Colonic mucosa (tissue), 4 donors: ENCODE measurements at regions not wholly inside any gene's neighbourhood (a gene's known extent, or its start where the extent isn't known, plus 50 kb on each side); places are given as distances from the start of the nearest gene placed in this dataset.

Experiments used
- DNase-seq: peaks from one replicate; pipeline ENCODE4 v3.0.0-alpha.2; 2020
- H3K27ac ChIP-seq: fragments of 200-600 bp; one replicate; pipeline ENCODE4 v1.8.0; 2021
- H3K27me3 ChIP-seq: fragments of 200-600 bp; one replicate; pipeline ENCODE4 v1.8.0; 2021
- H3K36me3 ChIP-seq: fragments of 200-600 bp; one replicate; pipeline ENCODE4 v1.8.0; 2021
- H3K4me1 ChIP-seq: fragments of 200-600 bp; one replicate; pipeline ENCODE4 v1.8.0; 2021; ENCODE audit warnings: mild to moderate bottlenecking
- H3K4me3 ChIP-seq: fragments of 200-600 bp; one replicate; pipeline ENCODE4 v1.8.0; 2021
- H3K9ac ChIP-seq, 2 donors: one replicate each; pipeline ENCODE4 v1.7.0; 2013; ENCODE audit warnings: control low read depth in 2 of 2, low read depth in 2 of 2, low read length in 2 of 2
- H3K9me3 ChIP-seq: fragments of 200-600 bp; one replicate; pipeline ENCODE4 v1.8.0; 2021
- CTCF ChIP-seq: fragments of 200-600 bp; IDR thresholded peaks from one replicate; pipeline ENCODE4 v1.8.0; 2022; ENCODE audit warnings: antibody characterized with exemption, mild to moderate bottlenecking
- intact Hi-C: fragments of 100-400 bp; cut with DNase I; formaldehyde crosslinking; loops from one replicate; pipeline ENCODE4 v1.14.1; 2022
- donor health status: healthy.
- donor health status: DM: no; HTN: no; CAD: no.
- donor health status: DM: no; HTN: no; CAD: no.

DNA sequence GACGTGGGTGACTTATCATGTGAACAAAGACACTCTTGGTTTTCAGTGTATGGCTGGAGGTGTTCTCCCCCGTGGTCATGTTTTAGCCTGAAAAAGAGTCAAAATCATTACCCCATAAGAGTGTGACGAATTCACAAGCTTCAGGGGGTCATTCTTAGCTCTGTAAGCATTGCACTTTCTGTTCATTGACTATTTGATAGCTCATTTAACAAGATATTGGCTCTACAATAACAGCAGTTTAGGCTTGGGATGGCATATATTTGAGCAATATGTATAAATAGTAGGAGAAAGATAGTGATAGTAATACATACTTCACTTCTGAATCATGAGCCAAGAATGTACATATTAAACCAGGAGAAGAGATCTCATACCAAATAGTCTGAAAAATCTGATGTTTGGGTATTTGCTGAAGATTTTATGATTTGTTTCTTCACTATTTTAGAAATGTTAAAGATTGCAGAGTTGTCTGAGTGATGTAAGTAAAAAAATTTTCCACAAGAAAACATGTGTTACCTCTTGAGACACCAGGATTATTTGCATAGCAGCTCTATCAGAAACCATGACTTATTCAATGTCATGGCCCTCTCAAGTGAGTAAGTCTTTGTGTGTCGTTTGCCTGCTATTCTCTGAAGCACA lies 996.0 kb downstream of the OTOL1 start:
- no peak overlapping the region for H3K4me3 ChIP-seq
- intact Hi-C loops, result no loop called here
- DNase-seq, result no peak
- no peak overlapping the region for H3K9ac ChIP-seq
- no peak overlapping the region for H3K27ac ChIP-seq
- H3K36me3 ChIP-seq, result no peaks in the 10 kb centered on the region
- H3K27me3 ChIP-seq, result no peaks in the 10 kb centered on the region
- no peaks in the 10 kb centered on the region for H3K9me3 ChIP-seq
- TF ChIP-seq CTCF, result no peak
- no peaks in the 10 kb centered on the region for H3K4me1 ChIP-seq

DNA sequence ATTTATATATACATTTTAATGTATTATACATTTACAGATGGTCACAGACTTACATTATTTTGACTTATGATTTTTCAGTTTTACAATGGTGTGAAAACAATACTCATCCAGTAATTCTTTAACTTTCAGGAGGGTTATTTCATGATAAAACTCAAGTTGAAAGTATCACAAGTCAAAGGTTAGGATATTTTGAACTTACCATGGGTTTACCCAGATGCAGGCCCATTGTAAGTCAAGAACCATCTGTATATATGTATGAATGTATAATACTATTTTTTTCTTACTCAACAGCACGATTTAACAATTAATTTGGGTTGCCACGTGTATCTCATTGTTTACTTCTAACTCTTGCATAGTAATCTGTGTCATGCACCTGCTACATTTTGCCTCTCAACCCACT lies 1002.0 kb downstream of the OTOL1 start:
- Histone ChIP-seq H3K9me3 (no peaks in the 10 kb centered on the region), H3K27ac (no peak overlapping the region), H3K36me3 (no peaks in the 10 kb centered on the region), H3K4me3 (no peak overlapping the region), H3K4me1 (no peaks in the 10 kb centered on the region), H3K27me3 (no peaks in the 10 kb centered on the region), H3K9ac (no peak overlapping the region)
- TF ChIP-seq CTCF, result no peak
- intact Hi-C loops, result no loop called here
- no peak for DNase-seq

- no peaks in the 10 kb centered on the region for H3K36me3 ChIP-seq
- no peaks in the 10 kb centered on the region for H3K4me1 ChIP-seq
- TF ChIP-seq CTCF, result no peak
- H3K4me3 ChIP-seq, result no peak overlapping the region
- intact Hi-C loops, result no loop called here
- H3K27me3 ChIP-seq, result no peaks in the 10 kb centered on the region
- H3K9me3 ChIP-seq, result no peaks in the 10 kb centered on the region
- H3K27ac ChIP-seq, result no peak overlapping the region
- H3K9ac ChIP-seq, result no peak overlapping the region
- no peak for DNase-seq
Measured at GRCh38 chr3:162507397-162507796, 1010.8 kb downstream of the OTOL1 start.

DNA sequence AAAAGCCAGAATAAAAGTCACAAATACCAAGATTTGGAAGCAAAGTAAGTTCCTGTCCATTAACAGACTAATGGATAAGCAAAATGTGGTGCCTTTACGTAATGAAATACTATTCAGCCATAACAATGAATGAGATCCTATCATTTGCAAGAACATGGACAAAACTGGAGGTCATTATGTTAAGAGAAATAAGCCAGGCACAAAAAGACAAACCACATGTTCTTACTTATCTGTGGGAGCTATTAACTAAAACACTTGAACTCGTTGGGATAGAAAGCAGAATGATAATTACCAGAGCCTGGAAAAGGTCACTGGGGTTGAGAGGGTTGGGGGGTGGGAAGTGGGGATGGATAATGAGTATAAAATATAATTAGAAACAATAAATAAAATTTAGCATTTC lies 1015.9 kb downstream of the OTOL1 start:
- H3K27me3 ChIP-seq, result no peaks in the 10 kb centered on the region
- no peak overlapping the region for H3K9ac ChIP-seq
- no peak overlapping the region for H3K27ac ChIP-seq
- intact Hi-C loops, result no loop called here
- DNase-seq, result no peak
- TF ChIP-seq CTCF, result no peak
- no peaks in the 10 kb centered on the region for H3K4me1 ChIP-seq
- no peaks in the 10 kb centered on the region for H3K9me3 ChIP-seq
- no peak overlapping the region for H3K4me3 ChIP-seq
- no peaks in the 10 kb centered on the region for H3K36me3 ChIP-seq

DNA sequence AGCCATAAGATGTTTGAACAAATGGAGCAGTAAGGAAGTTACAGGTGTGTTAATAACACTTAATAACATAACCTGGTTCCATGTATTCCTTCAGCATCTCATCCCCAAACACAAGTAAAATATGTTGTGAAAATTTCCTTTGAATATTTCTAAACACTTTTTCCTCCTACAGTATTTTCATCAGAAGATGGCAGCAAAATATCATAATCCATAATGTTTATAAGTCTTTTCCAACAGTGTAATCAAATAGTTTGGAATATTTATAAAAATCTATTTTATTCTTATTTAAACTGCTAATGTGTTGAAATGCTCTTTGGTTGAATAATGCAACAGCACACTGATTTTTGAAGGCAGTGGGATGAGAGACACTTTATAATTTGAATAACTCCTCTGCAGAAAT lies 1020.5 kb downstream of the OTOL1 start:
- Histone ChIP-seq H3K4me3 (no peak overlapping the region), H3K27ac (no peak overlapping the region), H3K4me1 (no peaks in the 10 kb centered on the region), H3K36me3 (no peaks in the 10 kb centered on the region), H3K9ac (no peak overlapping the region), H3K27me3 (no peaks in the 10 kb centered on the region), H3K9me3 (no peaks in the 10 kb centered on the region)
- no peak for DNase-seq
- intact Hi-C loops, result no loop called here
- TF ChIP-seq CTCF, result no peak

DNA sequence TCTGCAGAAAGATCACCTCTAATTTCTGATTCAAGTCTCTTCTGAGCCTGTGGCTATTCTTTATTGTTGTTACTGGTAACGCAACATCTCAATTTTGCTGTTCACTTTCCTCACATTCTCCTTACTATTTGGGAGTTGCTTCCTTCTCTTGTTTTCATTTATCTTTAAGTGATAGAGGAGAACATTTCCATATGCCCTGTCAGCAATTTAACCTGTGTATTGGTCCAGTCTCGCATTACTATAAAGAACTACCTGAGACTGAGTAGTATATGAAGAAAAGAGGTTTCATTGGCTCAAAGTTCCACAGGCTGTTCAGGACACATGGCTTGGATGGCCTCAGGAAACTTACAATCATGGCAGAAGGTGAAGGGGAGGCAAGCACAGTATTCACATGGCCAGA lies 1025.1 kb downstream of the OTOL1 start:
- no peaks in the 10 kb centered on the region for H3K36me3 ChIP-seq
- no peak overlapping the region for H3K27ac ChIP-seq
- TF ChIP-seq CTCF, result no peak
- no peaks in the 10 kb centered on the region for H3K27me3 ChIP-seq
- DNase-seq, result no peak
- H3K4me1 ChIP-seq, result no peaks in the 10 kb centered on the region
- H3K9me3 ChIP-seq, result no peaks in the 10 kb centered on the region
- intact Hi-C loops, result no loop called here
- H3K9ac ChIP-seq, result no peak overlapping the region
- no peak overlapping the region for H3K4me3 ChIP-seq
